GM12892 (cell line): ENCODE measurements at regions not wholly inside any gene's neighbourhood (a gene's known extent, or its start where the extent isn't known, plus 50 kb on each side); places are given as distances from the start of the nearest gene placed in this dataset.

Experiments used
- POLR2A ChIP-seq: IDR thresholded peaks from 2 replicates; pipeline ENCODE4 v1.6.1; 2011; ENCODE audit warnings: low read depth, low read length, control low read depth
- POLR2AphosphoS5 ChIP-seq: IDR thresholded peaks from 2 replicates; pipeline ENCODE4 v1.6.1; 2011; ENCODE audit warnings: low read depth, low read length, control low read depth
- TAF1 ChIP-seq: IDR thresholded peaks from 2 replicates; pipeline ENCODE4 v1.6.1; 2011; ENCODE audit warnings: low read depth, mild to moderate bottlenecking, control low read depth, low read length, borderline replicate concordance

GRCh38 chr2:83960371-83960770, 498.7 kb downstream of the SUCLG1 start:
- TF ChIP-seq POLR2AphosphoS5 (no peak), POLR2A (no peak), TAF1 (no peak)
